HG02981 (cell line): ENCODE measurements at regions not wholly inside any gene's neighbourhood (a gene's known extent, or its start where the extent isn't known, plus 50 kb on each side); places are given as distances from the start of the nearest gene placed in this dataset.
"Not testable (repeated sequence)": the region's sequence is repeated elsewhere in the genome, so short reads cannot be mapped to it uniquely, and the experiment has no call there.

ENCODE experiments used
- ATAC-seq: cut with Tn5 transposase; IDR thresholded peaks from one replicate; pipeline ENCODE4 v1.9.1; 2021; ENCODE audit warnings: mild to moderate bottlenecking, moderate library complexity; ENCODE audit not compliant: unreplicated experiment

- no peak for ATAC-seq
Measured at GRCh38 chr4:187470061-187470460, 525.5 kb upstream of the ZFP42 start.

- no peak for ATAC-seq
Measured at GRCh38 chr4:187474238-187474637, 521.3 kb upstream of the ZFP42 start.

GRCh38 chr4:187475901-187476300 is 519.7 kb upstream of the ZFP42 start:
- no peak for ATAC-seq

- ATAC-seq = no peak
Measured at GRCh38 chr4:187477224-187477623, 518.3 kb upstream of the ZFP42 start.

GRCh38 chr4:187478292-187479140 is 517.1 kb upstream of the ZFP42 start:
- ATAC-seq = no peak

- ATAC-seq = no peak
Measured at GRCh38 chr4:187479511-187479910, 516.1 kb upstream of the ZFP42 start.

GRCh38 chr4:187480146-187481145 is 515.1 kb upstream of the ZFP42 start:
- ATAC-seq = no peak

GRCh38 chr4:187484186-187484585 is 511.4 kb upstream of the ZFP42 start:
- ATAC-seq = no peak

- no peak for ATAC-seq
Measured at GRCh38 chr4:187485676-187486075, 509.9 kb upstream of the ZFP42 start.

GRCh38 chr4:187491286-187491685 is 504.3 kb upstream of the ZFP42 start:
- ATAC-seq = no peak

- ATAC-seq = no peak
Measured at GRCh38 chr4:187491959-187492358, 503.6 kb upstream of the ZFP42 start.

GRCh38 chr4:187493661-187494060 is 501.9 kb upstream of the ZFP42 start:
- no peak for ATAC-seq

GRCh38 chr4:187499956-187500355 is 495.6 kb upstream of the ZFP42 start:
- ATAC-seq = no peak

GRCh38 chr4:187500796-187501195 is 494.8 kb upstream of the ZFP42 start:
- no peak for ATAC-seq

- no peak for ATAC-seq
Measured at GRCh38 chr4:187501731-187502130, 493.8 kb upstream of the ZFP42 start.

GRCh38 chr4:187504974-187505797 is 490.4 kb upstream of the ZFP42 start:
- no peak for ATAC-seq

- ATAC-seq = not testable (repeated sequence)
Measured at GRCh38 chr4:187505798-187506141, 489.8 kb upstream of the ZFP42 start.

- no peak for ATAC-seq
Measured at GRCh38 chr4:187516224-187516623, 479.3 kb upstream of the ZFP42 start.

- no peak for ATAC-seq
Measured at GRCh38 chr4:187541666-187542065, 453.9 kb upstream of the ZFP42 start.

GRCh38 chr4:187544461-187545053 is 451.0 kb upstream of the ZFP42 start:
- no peak for ATAC-seq
